ENCODE measurements at regions not wholly inside any gene's neighbourhood (a gene's known extent, or its start where the extent isn't known, plus 50 kb on each side); places are given as distances from the start of the nearest gene placed in this dataset.

DNA sequence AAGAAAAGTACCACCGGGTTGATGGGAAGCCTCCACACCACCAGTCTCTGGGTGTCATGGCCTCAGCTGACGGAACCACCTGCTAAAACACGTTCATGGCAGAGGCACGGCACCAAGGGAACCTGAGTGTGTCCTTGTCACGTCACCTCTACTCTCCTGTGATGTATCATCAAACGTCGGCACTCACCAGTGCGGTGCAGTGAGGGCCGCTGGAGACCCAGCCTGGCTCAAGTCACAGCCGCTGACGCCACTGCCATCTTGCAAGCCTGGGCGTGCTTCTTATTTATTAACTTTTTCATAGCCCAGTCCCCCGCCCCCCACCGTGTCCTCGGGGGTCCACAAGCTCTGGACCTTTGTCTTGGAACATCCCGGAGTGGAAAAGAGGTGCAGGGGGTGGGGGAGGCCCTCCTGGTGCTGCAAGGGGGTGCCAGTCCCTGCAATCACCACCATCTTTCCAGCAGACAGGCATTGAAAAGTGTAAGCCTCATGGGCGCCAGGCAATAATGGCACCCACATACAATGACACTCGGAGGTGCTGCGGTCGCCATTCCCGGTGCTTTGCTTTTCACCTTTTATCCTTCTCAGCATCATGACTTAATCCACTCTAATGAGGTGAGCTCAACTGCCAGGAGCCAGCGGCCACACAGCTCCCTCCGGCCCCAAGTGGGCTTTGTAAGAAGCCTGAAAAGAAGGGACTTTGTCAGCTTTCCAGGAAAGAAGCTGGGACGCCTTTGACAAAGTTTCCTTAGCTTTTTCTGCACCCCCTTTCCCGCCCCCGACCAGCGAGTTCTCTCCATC lies 202.3 kb upstream of the IRX1 start:
- TF ChIP-seq CTCF (conservative IDR thresholded peaks at IDR 0.05; ENCODE audit: low read depth, low read length), result no peak
- no peak overlapping the region for H3K4me3 ChIP-seq (IDR thresholded peaks at IDR 0.05; ENCODE audit: insufficient read depth, low read depth, low read length)
- no peak overlapping the region for H3K9ac ChIP-seq
- H3K79me2 ChIP-seq (ENCODE audit: insufficient read depth, low read depth), result no peaks in the 10 kb centered on the region
- H4K20me1 ChIP-seq (ENCODE audit: insufficient read depth), result no peaks in the 10 kb centered on the region
- no peak overlapping the region for H3K27ac ChIP-seq
- no peak overlapping the region for H3K4me2 ChIP-seq
- peaks cover 43% of the 10 kb centered on the region for H3K4me1 ChIP-seq (ENCODE audit: low read depth, poor library complexity, severe bottlenecking)
- H3K36me3 ChIP-seq (ENCODE audit: insufficient read depth), result no peaks in the 10 kb centered on the region
- no peaks in the 10 kb centered on the region for H3K27me3 ChIP-seq (ENCODE audit: insufficient read depth, low read depth)
- no peak overlapping the region for H2AFZ ChIP-seq (ENCODE audit: low read depth)

GRCh38 chr5:3392306-3392939 lies 203.2 kb upstream of the IRX1 start:
- no peaks in the 10 kb centered on the region for H3K79me2 ChIP-seq (ENCODE audit: insufficient read depth, low read depth)
- no peak for TF ChIP-seq CTCF (conservative IDR thresholded peaks at IDR 0.05; ENCODE audit: low read depth, low read length)
- H3K27ac ChIP-seq, result no peak overlapping the region
- H3K4me3 ChIP-seq (IDR thresholded peaks at IDR 0.05; ENCODE audit: insufficient read depth, low read depth, low read length), result no peak overlapping the region
- no peaks in the 10 kb centered on the region for H3K27me3 ChIP-seq (ENCODE audit: insufficient read depth, low read depth)
- no peak overlapping the region for H3K9ac ChIP-seq
- H2AFZ ChIP-seq (ENCODE audit: low read depth), result no peak overlapping the region
- H3K36me3 ChIP-seq (ENCODE audit: insufficient read depth), result no peaks in the 10 kb centered on the region
- peaks cover 43% of the 10 kb centered on the region for H3K4me1 ChIP-seq (ENCODE audit: low read depth, poor library complexity, severe bottlenecking)
- no peaks in the 10 kb centered on the region for H4K20me1 ChIP-seq (ENCODE audit: insufficient read depth)
- no peak overlapping the region for H3K4me2 ChIP-seq

GRCh38 chr5:3391210-3391609 lies 204.4 kb upstream of the IRX1 start:
- Histone ChIP-seq H3K4me1 (ENCODE audit: low read depth, poor library complexity, severe bottlenecking) (peaks cover 31% of the 10 kb centered on the region), H3K79me2 (ENCODE audit: insufficient read depth, low read depth) (no peaks in the 10 kb centered on the region), H3K27ac (no peak overlapping the region), H3K4me2 (no peak overlapping the region), H3K4me3 (IDR thresholded peaks at IDR 0.05; ENCODE audit: insufficient read depth, low read depth, low read length) (no peak overlapping the region), H3K36me3 (ENCODE audit: insufficient read depth) (no peaks in the 10 kb centered on the region), H3K9ac (no peak overlapping the region), H3K27me3 (ENCODE audit: insufficient read depth, low read depth) (no peaks in the 10 kb centered on the region), H4K20me1 (ENCODE audit: insufficient read depth) (no peaks in the 10 kb centered on the region), H2AFZ (ENCODE audit: low read depth) (no peak overlapping the region)
- no peak for TF ChIP-seq CTCF (conservative IDR thresholded peaks at IDR 0.05; ENCODE audit: low read depth, low read length)

- no peaks in the 10 kb centered on the region for H3K27me3 ChIP-seq (ENCODE audit: insufficient read depth, low read depth)
- TF ChIP-seq CTCF (conservative IDR thresholded peaks at IDR 0.05; ENCODE audit: low read depth, low read length), result no peak
- H3K4me3 ChIP-seq (IDR thresholded peaks at IDR 0.05; ENCODE audit: insufficient read depth, low read depth, low read length), result no peak overlapping the region
- peaks cover 16% of the 10 kb centered on the region for H3K4me1 ChIP-seq (ENCODE audit: low read depth, poor library complexity, severe bottlenecking)
- no peak overlapping the region for H3K27ac ChIP-seq
- H3K9ac ChIP-seq, result no peak overlapping the region
- H2AFZ ChIP-seq (ENCODE audit: low read depth), result no peak overlapping the region
- H3K36me3 ChIP-seq (ENCODE audit: insufficient read depth), result no peaks in the 10 kb centered on the region
- H4K20me1 ChIP-seq (ENCODE audit: insufficient read depth), result no peaks in the 10 kb centered on the region
- H3K79me2 ChIP-seq (ENCODE audit: insufficient read depth, low read depth), result no peaks in the 10 kb centered on the region
- H3K4me2 ChIP-seq, result no peak overlapping the region
These were observed 206.1 kb upstream of the IRX1 start for GRCh38 chr5:3389471-3390026.

Measured in KMS-11 (cell line).